Neural progenitor cell (in vitro differentiated cells): ENCODE measurements at regions not wholly inside any gene's neighbourhood (a gene's known extent, or its start where the extent isn't known, plus 50 kb on each side); places are given as distances from the start of the nearest gene placed in this dataset.

Experiments
- DNase-seq: peaks from one replicate; pipeline ENCODE4 v3.0.0-alpha.2; 2016; ENCODE audit warnings: low spot score
- H2AFZ ChIP-seq: fragments of 200-600 bp; sonication (generic); replicated peaks from 2 replicates; pipeline ENCODE4 v1.6.1; 2016; ENCODE audit warnings: antibody characterized with exemption
- H3F3A ChIP-seq: fragments of 200-600 bp; sonication (generic); 2 replicates; pipeline ENCODE4 v1.6.1; 2016; ENCODE audit warnings: antibody characterized with exemption, low read depth
- H3K27ac ChIP-seq: fragments of 200-600 bp; sonication (generic); 2 replicates; pipeline ENCODE4 v1.5.1; 2016; ENCODE audit warnings: mild to moderate bottlenecking
- H3K27me3 ChIP-seq: fragments of 200-600 bp; sonication (generic); 2 replicates; pipeline ENCODE4 v1.6.1; 2016; ENCODE audit warnings: mild to moderate bottlenecking, moderate library complexity
- H3K36me3 ChIP-seq: fragments of 200-600 bp; sonication (generic); 2 replicates; pipeline ENCODE4 v1.5.1; 2016
- H3K4me1 ChIP-seq: fragments of 200-600 bp; sonication (generic); 2 replicates; pipeline ENCODE4 v1.6.1; 2016; ENCODE audit warnings: mixed run types
- H3K4me2 ChIP-seq: fragments of 200-600 bp; sonication (generic); 2 replicates; pipeline ENCODE4 v1.6.1; 2016
- H3K4me3 ChIP-seq: fragments of 200-600 bp; sonication (generic); 2 replicates; pipeline ENCODE4 v1.5.1; 2016
- H3K79me2 ChIP-seq: fragments of 200-600 bp; sonication (generic); 2 replicates; pipeline ENCODE4 v1.6.1; 2016; ENCODE audit warnings: low read depth
- H3K9ac ChIP-seq: fragments of 200-600 bp; sonication (generic); 2 replicates; pipeline ENCODE4 v1.6.1; 2016
- H3K9me3 ChIP-seq: fragments of 200-600 bp; sonication (generic); 2 replicates; pipeline ENCODE4 v1.5.1; 2016; ENCODE audit warnings: low read depth
- H4K20me1 ChIP-seq: fragments of 200-600 bp; sonication (generic); 2 replicates; pipeline ENCODE4 v1.6.1; 2016; ENCODE audit warnings: low read depth
- H3K27ac Mint-ChIP-seq: 3 replicates; pipeline ENCODE4 v1.8.0; 2021; ENCODE audit warnings: mixed read lengths
- H3K27me3 Mint-ChIP-seq: 2 replicates; pipeline ENCODE4 v1.8.0; 2022; ENCODE audit warnings: low read depth, mild to moderate bottlenecking, inconsistent platforms, moderate library complexity, mixed read lengths; ENCODE audit not compliant: insufficient read depth
- H3K36me3 Mint-ChIP-seq: 3 replicates; pipeline ENCODE4 v1.8.0; 2021; ENCODE audit warnings: mixed read lengths
- H3K4me1 Mint-ChIP-seq: 3 replicates; pipeline ENCODE4 v1.8.0; 2021; ENCODE audit warnings: mixed read lengths
- H3K4me3 Mint-ChIP-seq: 3 replicates; pipeline ENCODE4 v1.8.0; 2021; ENCODE audit warnings: mild to moderate bottlenecking, moderate library complexity, mixed read lengths
- H3K9me3 Mint-ChIP-seq: 3 replicates; pipeline ENCODE4 v1.8.0; 2020; ENCODE audit warnings: mixed read lengths
- CTCF ChIP-seq: fragments of 200-600 bp; sonication (generic); IDR thresholded peaks from 2 replicates; pipeline ENCODE4 v1.5.1; 2017; ENCODE audit warnings: antibody characterized with exemption, mild to moderate bottlenecking
- EZH2 ChIP-seq: fragments of 200-600 bp; sonication (generic); IDR thresholded peaks from 2 replicates; pipeline ENCODE4 v1.6.1; 2017; ENCODE audit warnings: antibody characterized with exemption, mild to moderate bottlenecking, moderate library complexity
- EZH2phosphoT487 ChIP-seq: fragments of 200-600 bp; sonication (generic); IDR thresholded peaks from 2 replicates; pipeline ENCODE4 v1.6.1; 2017; ENCODE audit warnings: antibody characterized with exemption

DNA sequence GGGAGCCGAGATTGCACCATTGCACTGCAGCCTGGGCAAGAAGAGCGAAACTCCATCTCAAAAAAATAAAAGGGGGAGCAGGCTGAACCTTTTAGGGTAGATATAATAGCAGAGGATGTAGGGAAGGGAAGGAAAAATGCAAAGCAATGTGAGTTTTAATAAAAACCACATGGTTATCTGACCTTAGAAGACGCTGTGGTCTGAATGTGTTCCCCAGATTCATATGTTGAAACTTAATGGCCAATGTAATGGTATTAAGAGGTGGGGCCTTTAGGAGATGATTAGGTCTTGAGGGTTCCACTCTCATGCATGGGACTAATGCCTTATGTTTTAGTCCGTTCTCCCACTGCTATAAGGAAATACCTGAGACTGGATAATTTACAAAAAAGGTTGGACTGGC is 114.1 kb upstream of the STX18 start:
- Histone ChIP-seq H3K79me2 (no peaks in the 10 kb centered on the region), H2AFZ (no peak overlapping the region), H3K4me2 (no peak overlapping the region), H3K4me1 (peaks cover 7% of the 10 kb centered on the region), H3K27ac (no peak overlapping the region), H3K27me3 (no peaks in the 10 kb centered on the region), H3K4me3 (no peak overlapping the region), H3K9ac (no peak overlapping the region), H4K20me1 (no peaks in the 10 kb centered on the region), H3K36me3 (no peaks in the 10 kb centered on the region), H3F3A (peaks cover 17% of the 10 kb centered on the region), H3K9me3 (no peaks in the 10 kb centered on the region)
- Mint-ChIP-seq H3K4me1 (peaks cover 30% of the 10 kb centered on the region), H3K4me3 (no peak overlapping the region), H3K27me3 (peaks cover 6% of the 10 kb centered on the region), H3K9me3 (peaks cover 7% of the 10 kb centered on the region), H3K27ac (peak overlapping the region; percentile 47), H3K36me3 (peaks cover 20% of the 10 kb centered on the region)
- TF ChIP-seq EZH2phosphoT487 (no peak), EZH2 (no peak), CTCF (no peak)
- DNase-seq, result no peak

- Mint-ChIP-seq H3K9me3 (peaks cover 7% of the 10 kb centered on the region), H3K36me3 (peaks cover 18% of the 10 kb centered on the region), H3K4me1 (peaks cover 26% of the 10 kb centered on the region), H3K27ac (no peak overlapping the region), H3K27me3 (peaks cover 6% of the 10 kb centered on the region), H3K4me3 (no peak overlapping the region)
- no peak for DNase-seq
- TF ChIP-seq CTCF, result no peak
- no peak for TF ChIP-seq EZH2phosphoT487
- TF ChIP-seq EZH2, result no peak
- Histone ChIP-seq H4K20me1 (no peaks in the 10 kb centered on the region), H3K27me3 (no peaks in the 10 kb centered on the region), H3K27ac (no peak overlapping the region), H3K79me2 (no peaks in the 10 kb centered on the region), H3K36me3 (no peaks in the 10 kb centered on the region), H3K4me2 (no peak overlapping the region), H3K9me3 (no peaks in the 10 kb centered on the region), H2AFZ (no peak overlapping the region), H3K9ac (no peak overlapping the region), H3F3A (peaks cover 21% of the 10 kb centered on the region), H3K4me3 (no peak overlapping the region), H3K4me1 (peaks cover 7% of the 10 kb centered on the region)
Measured at GRCh38 chr4:4655011-4655410, 113.2 kb upstream of the STX18 start.

GRCh38 chr4:4651811-4652755 is 110.2 kb upstream of the STX18 start:
- no peaks in the 10 kb centered on the region for H4K20me1 ChIP-seq
- peak overlapping the region; percentile 38 for H2AFZ ChIP-seq
- H3F3A ChIP-seq, result peaks cover 25% of the 10 kb centered on the region
- peak overlapping the region; percentile 14 for H3K4me2 ChIP-seq
- H3K27ac Mint-ChIP-seq, result peak overlapping the region; percentile 68
- H3K36me3 Mint-ChIP-seq, result peaks cover 10% of the 10 kb centered on the region
- no peak overlapping the region for H3K4me3 Mint-ChIP-seq
- H3K27me3 Mint-ChIP-seq, result peaks cover 2% of the 10 kb centered on the region
- no peaks in the 10 kb centered on the region for H3K27me3 ChIP-seq
- peak; percentile 83 for DNase-seq
- no peaks in the 10 kb centered on the region for H3K36me3 ChIP-seq
- H3K79me2 ChIP-seq, result no peaks in the 10 kb centered on the region
- H3K4me1 ChIP-seq, result peaks cover 7% of the 10 kb centered on the region
- peak overlapping the region; percentile 17 for H3K27ac ChIP-seq
- H3K4me1 Mint-ChIP-seq, result peaks cover 14% of the 10 kb centered on the region
- no peaks in the 10 kb centered on the region for H3K9me3 ChIP-seq
- H3K9me3 Mint-ChIP-seq, result peaks cover 4% of the 10 kb centered on the region
- TF ChIP-seq EZH2phosphoT487 (no peak), EZH2 (no peak), CTCF (no peak)
- no peak overlapping the region for H3K9ac ChIP-seq
- H3K4me3 ChIP-seq, result no peak overlapping the region
